Esophagus (tissue), 2 donors: ENCODE measurements at regions not wholly inside any gene's neighbourhood (a gene's known extent, or its start where the extent isn't known, plus 50 kb on each side); places are given as distances from the start of the nearest gene placed in this dataset.
"Not testable (repeated sequence)": the region's sequence is repeated elsewhere in the genome, so short reads cannot be mapped to it uniquely, and the experiment has no call there.

Source experiments
- H3K27ac ChIP-seq, 2 donors: one replicate each; pipeline ENCODE4 v1.5.1; 2013; ENCODE audit warnings: low read depth in 2 of 2, mild to moderate bottlenecking in 2 of 2, inconsistent platforms in 1 of 2, low read length in 1 of 2, moderate library complexity in 1 of 2
- H3K27me3 ChIP-seq, 2 donors: one replicate each; pipeline ENCODE4 v1.6.1; 2013; ENCODE audit warnings: low read length in 2 of 2, control low read depth in 1 of 2, mild to moderate bottlenecking in 1 of 2; ENCODE audit not compliant: insufficient read depth in 2 of 2, control insufficient read depth in 1 of 2
- H3K36me3 ChIP-seq, 2 donors: one replicate each; pipeline ENCODE4 v1.6.1; 2013; ENCODE audit warnings: low read length in 1 of 2; ENCODE audit not compliant: control insufficient read depth in 2 of 2, insufficient read depth in 2 of 2
- H3K4me1 ChIP-seq, 2 donors: one replicate each; pipeline ENCODE4 v1.6.1; 2013; ENCODE audit warnings: low read length in 1 of 2; ENCODE audit not compliant: control insufficient read depth in 2 of 2, insufficient read depth in 2 of 2
- H3K4me3 ChIP-seq, 2 donors: one replicate each; pipeline ENCODE4 v1.5.1; 2013; ENCODE audit warnings: low read length in 2 of 2, mild to moderate bottlenecking in 2 of 2, low read depth in 1 of 2, moderate library complexity in 1 of 2
- H3K9me3 ChIP-seq, 2 donors: one replicate each; pipeline ENCODE4 v1.6.1; 2013; ENCODE audit warnings: mild to moderate bottlenecking in 2 of 2, low read depth in 1 of 2, low read length in 1 of 2, moderate library complexity in 1 of 2; ENCODE audit not compliant: control insufficient read depth in 2 of 2, insufficient read depth in 1 of 2
- WGBS, 2 donors: extraction: QIAGEN DNeasy Blood & Tissue Kit; methylation state at CpG; one replicate each; pipeline ENCODE4 v1.1.7; 2013; 5-methylcytosine and 5-hydroxymethylcytosine counted together
- donor health status: healthy with polysubstance abuse.
- donor health status: Bipolar disorder and iron deficiency.

GRCh38 chr17:30666838-30667656 is 157.4 kb downstream of the CRLF3 start:
- H3K27me3 ChIP-seq = not testable (repeated sequence)
- H3K4me3 ChIP-seq = peak overlapping the region in 1 of 2 donors; percentile 22

GRCh38 chr17:30663727-30664455 is 160.6 kb downstream of the CRLF3 start:
- not testable (repeated sequence) for H3K9me3 ChIP-seq, H3K27me3 ChIP-seq, H3K27ac ChIP-seq, H3K4me1 ChIP-seq, H3K36me3 ChIP-seq, H3K4me3 ChIP-seq
- 24 to 27% methylated on average over 12 of the region's 12 CpGs for WGBS, 2 donors

More at GRCh38 chr17:30666838-30667656, 157.4 kb downstream of the CRLF3 start:
- not testable (repeated sequence) for H3K36me3 ChIP-seq, H3K9me3 ChIP-seq, H3K27ac ChIP-seq, H3K4me1 ChIP-seq
- 27 to 43% methylated on average over 10 to 19 of the region's 23 CpGs for WGBS, 2 donors

GRCh38 chr17:30657148-30657547 is 167.3 kb downstream of the CRLF3 start:
- H3K9me3 ChIP-seq, H3K36me3 ChIP-seq, H3K4me1 ChIP-seq, H3K4me3 ChIP-seq, H3K27me3 ChIP-seq, H3K27ac ChIP-seq: not testable (repeated sequence)
- WGBS, 2 donors = 88 to 92% methylated on average over 3 of the region's 4 CpGs

- H3K4me3 ChIP-seq, H3K9me3 ChIP-seq, H3K36me3 ChIP-seq, H3K27me3 ChIP-seq, H3K27ac ChIP-seq, H3K4me1 ChIP-seq: not testable (repeated sequence)
- WGBS, 2 donors = 80 to 81% methylated on average over 1 of the region's 1 CpG
These were observed 171.5 kb downstream of the CRLF3 start for GRCh38 chr17:30653038-30653437.

- H3K27me3 ChIP-seq, H3K4me1 ChIP-seq, H3K4me3 ChIP-seq, H3K9me3 ChIP-seq, H3K27ac ChIP-seq, H3K36me3 ChIP-seq: not testable (repeated sequence)
- 65 to 67% methylated on average over 4 to 5 of the region's 7 CpGs for WGBS, 2 donors
These were observed 172.9 kb downstream of the GOSR1 start for GRCh38 chr17:30650149-30650548.

GRCh38 chr17:30648015-30648620 is 170.9 kb downstream of the GOSR1 start:
- 90 to 92% methylated on average over 7 of the region's 7 CpGs for whole genome bisulfite sequencing, 2 donors
- not testable (repeated sequence) for H3K4me1 ChIP-seq, H3K27ac ChIP-seq, H3K4me3 ChIP-seq, H3K27me3 ChIP-seq, H3K36me3 ChIP-seq, H3K9me3 ChIP-seq

GRCh38 chr17:30645875-30646274 is 168.7 kb downstream of the GOSR1 start:
- WGBS, 2 donors = 22 to 23% methylated on average over 7 of the region's 7 CpGs
- H3K4me1 ChIP-seq, H3K4me3 ChIP-seq, H3K27me3 ChIP-seq, H3K36me3 ChIP-seq, H3K27ac ChIP-seq, H3K9me3 ChIP-seq: not testable (repeated sequence)

GRCh38 chr17:30644713-30645112 is 167.5 kb downstream of the GOSR1 start:
- 0 to 25% methylated on average over 1 to 4 of the region's 8 CpGs for WGBS, 2 donors
- not testable (repeated sequence) for H3K4me1 ChIP-seq, H3K9me3 ChIP-seq, H3K36me3 ChIP-seq, H3K27me3 ChIP-seq, H3K4me3 ChIP-seq, H3K27ac ChIP-seq

- H3K27me3 ChIP-seq, H3K9me3 ChIP-seq, H3K36me3 ChIP-seq, H3K4me3 ChIP-seq, H3K4me1 ChIP-seq, H3K27ac ChIP-seq: not testable (repeated sequence)
- 83% methylated on average over 7 of the region's 9 CpGs for WGBS, 2 donors
These were observed 167.1 kb downstream of the GOSR1 start for GRCh38 chr17:30644287-30644686.
